SU-DHL-6 (cell line): ENCODE measurements at regions not wholly inside any gene's neighbourhood (a gene's known extent, or its start where the extent isn't known, plus 50 kb on each side); places are given as distances from the start of the nearest gene placed in this dataset.
"Not testable (repeated sequence)": the region's sequence is repeated elsewhere in the genome, so short reads cannot be mapped to it uniquely, and the experiment has no call there.

ENCODE experiments used
- H2AFZ ChIP-seq: fragments of 200-600 bp; sonication (generic); 2 replicates; pipeline ENCODE4 v1.6.1; 2014; ENCODE audit warnings: low read depth, mild to moderate bottlenecking, moderate library complexity, mixed read lengths, antibody characterized with exemption, low read length; ENCODE audit not compliant: severe bottlenecking
- H3F3A ChIP-seq: fragments of 200-600 bp; shearing (Covaris generic); 2 replicates; pipeline ENCODE4 v1.6.0; 2016; ENCODE audit warnings: antibody characterized with exemption, mild to moderate bottlenecking; ENCODE audit not compliant: insufficient read depth
- H3K27ac ChIP-seq: fragments of 200-600 bp; sonication (generic); 2 replicates; pipeline ENCODE4 v1.5.1; 2016; ENCODE audit warnings: low read depth, mild to moderate bottlenecking, low read length, moderate library complexity, mixed read lengths
- H3K27me3 ChIP-seq: fragments of 200-600 bp; sonication (generic), shearing (Covaris generic); 2 replicates; pipeline ENCODE4 v1.6.0; 2014; ENCODE audit warnings: mild to moderate bottlenecking, low read length
- H3K36me3 ChIP-seq: fragments of 200-600 bp; sonication (generic); 2 replicates; pipeline ENCODE4 v1.6.1; 2014; ENCODE audit warnings: mild to moderate bottlenecking, low read length, mixed read lengths
- H3K4me2 ChIP-seq: fragments of 300-600, 200-600 bp; shearing (Covaris generic), sonication (generic); 2 replicates; pipeline ENCODE4 v1.6.0; 2014; ENCODE audit warnings: low read length, low read depth, mild to moderate bottlenecking; ENCODE audit not compliant: poor library complexity, severe bottlenecking
- H3K4me3 ChIP-seq: fragments of 200-600 bp; sonication (generic); 2 replicates; pipeline ENCODE4 v1.5.1; 2014; ENCODE audit warnings: antibody characterized with exemption, low read length, mild to moderate bottlenecking, mixed read lengths; ENCODE audit not compliant: insufficient read depth, poor library complexity, severe bottlenecking
- H3K79me2 ChIP-seq: fragments of 200-600 bp; sonication (generic); 2 replicates; pipeline ENCODE4 v1.6.1; 2014; ENCODE audit warnings: mild to moderate bottlenecking, low read length, moderate library complexity; ENCODE audit not compliant: insufficient read depth
- H3K9ac ChIP-seq: fragments of 200-600 bp; sonication (generic); 2 replicates; pipeline ENCODE4 v1.7.0; 2014; ENCODE audit warnings: mild to moderate bottlenecking, low read length
- H3K9me2 ChIP-seq: fragments of 200-600 bp; sonication (generic); replicated peaks from 2 replicates; pipeline ENCODE4 v1.6.1; 2014; ENCODE audit warnings: low read length; ENCODE audit not compliant: insufficient read depth
- H3K9me3 ChIP-seq: fragments of 200-600 bp; sonication (generic); 2 replicates; pipeline ENCODE4 v1.6.1; 2014; ENCODE audit warnings: low read length, mixed read lengths; ENCODE audit not compliant: insufficient read depth
- H4K20me1 ChIP-seq: fragments of 200-600 bp; sonication (generic); 2 replicates; pipeline ENCODE4 v1.6.1; 2014; ENCODE audit warnings: low read depth, mild to moderate bottlenecking, antibody characterized with exemption, low read length, moderate library complexity, mixed read lengths
- EZH2phosphoT487 ChIP-seq: fragments of 200-600 bp; sonication (generic), shearing (Covaris generic); conservative IDR thresholded peaks from 2 replicates; pipeline ENCODE4 v1.6.1; 2018; ENCODE audit warnings: mild to moderate bottlenecking, antibody characterized with exemption, low read length, moderate library complexity, mixed read lengths
- TF ChIP-seq, protein P1 (sequence below): fragments of 200-600 bp; sonication (generic); IDR thresholded peaks from one replicate; pipeline ENCODE4 v1.5.1; 2017; ENCODE audit warnings: antibody characterized with exemption, mild to moderate bottlenecking, low read length, moderate library complexity; ENCODE audit not compliant: insufficient read depth, poor library complexity, severe bottlenecking

DNA sequence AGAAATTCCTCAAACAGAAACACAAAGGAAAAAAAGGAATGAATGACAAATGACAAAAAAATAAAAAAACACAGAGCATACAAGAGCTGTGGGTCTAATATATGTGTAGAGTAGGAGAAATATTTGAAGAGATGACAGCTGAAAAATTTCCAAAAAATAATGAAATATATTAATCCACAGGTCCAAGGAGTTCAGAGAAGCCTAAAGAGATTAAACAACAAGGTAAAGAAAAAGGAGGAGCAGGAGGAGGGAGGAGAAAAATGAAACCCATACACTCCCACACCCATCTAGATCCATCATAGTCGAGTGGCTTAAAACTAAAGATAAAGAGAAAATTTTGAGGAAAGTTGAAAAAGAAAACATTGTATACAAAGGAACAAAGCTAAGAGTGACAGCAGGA is 182.4 kb upstream of the MAP3K1 start:
- no peaks in the 10 kb centered on the region for H3F3A ChIP-seq
- H3K4me3 ChIP-seq, result no peak overlapping the region
- H4K20me1 ChIP-seq, result no peaks in the 10 kb centered on the region
- H3K9ac ChIP-seq, result no peak overlapping the region
- H3K4me2 ChIP-seq, result no peak overlapping the region
- no peaks in the 10 kb centered on the region for H3K79me2 ChIP-seq
- H3K9me2 ChIP-seq, result no peaks in the 10 kb centered on the region
- no peak for TF ChIP-seq EZH2phosphoT487
- TF ChIP-seq, protein P1, sequence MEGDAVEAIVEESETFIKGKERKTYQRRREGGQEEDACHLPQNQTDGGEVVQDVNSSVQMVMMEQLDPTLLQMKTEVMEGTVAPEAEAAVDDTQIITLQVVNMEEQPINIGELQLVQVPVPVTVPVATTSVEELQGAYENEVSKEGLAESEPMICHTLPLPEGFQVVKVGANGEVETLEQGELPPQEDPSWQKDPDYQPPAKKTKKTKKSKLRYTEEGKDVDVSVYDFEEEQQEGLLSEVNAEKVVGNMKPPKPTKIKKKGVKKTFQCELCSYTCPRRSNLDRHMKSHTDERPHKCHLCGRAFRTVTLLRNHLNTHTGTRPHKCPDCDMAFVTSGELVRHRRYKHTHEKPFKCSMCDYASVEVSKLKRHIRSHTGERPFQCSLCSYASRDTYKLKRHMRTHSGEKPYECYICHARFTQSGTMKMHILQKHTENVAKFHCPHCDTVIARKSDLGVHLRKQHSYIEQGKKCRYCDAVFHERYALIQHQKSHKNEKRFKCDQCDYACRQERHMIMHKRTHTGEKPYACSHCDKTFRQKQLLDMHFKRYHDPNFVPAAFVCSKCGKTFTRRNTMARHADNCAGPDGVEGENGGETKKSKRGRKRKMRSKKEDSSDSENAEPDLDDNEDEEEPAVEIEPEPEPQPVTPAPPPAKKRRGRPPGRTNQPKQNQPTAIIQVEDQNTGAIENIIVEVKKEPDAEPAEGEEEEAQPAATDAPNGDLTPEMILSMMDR, result no peak
- no peak overlapping the region for H3K27ac ChIP-seq
- H3K9me3 ChIP-seq, result no peaks in the 10 kb centered on the region
- H2AFZ ChIP-seq, result no peak overlapping the region
- H3K36me3 ChIP-seq, result no peaks in the 10 kb centered on the region
- no peaks in the 10 kb centered on the region for H3K27me3 ChIP-seq

DNA sequence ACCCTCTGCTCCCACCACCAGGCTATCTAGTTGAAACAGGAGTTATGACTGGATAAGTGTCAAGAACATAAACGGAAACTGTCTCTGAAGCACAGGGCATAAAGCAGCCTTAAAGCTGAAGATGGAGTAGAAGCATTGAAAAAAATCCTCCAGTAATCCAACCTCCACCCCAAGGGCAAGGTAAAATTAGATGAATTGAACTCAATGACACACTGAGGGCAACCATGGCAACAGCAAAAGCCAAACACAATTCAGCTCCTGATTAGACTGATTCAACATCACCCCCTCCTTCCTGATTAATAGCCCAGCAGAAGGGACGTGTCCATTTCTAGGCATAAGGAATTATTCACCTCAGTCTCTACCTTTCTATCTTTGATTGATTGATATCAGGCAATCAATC is 183.2 kb upstream of the MAP3K1 start:
- H3K27ac ChIP-seq, result no peak overlapping the region
- H3K79me2 ChIP-seq, result no peaks in the 10 kb centered on the region
- no peaks in the 10 kb centered on the region for H3K27me3 ChIP-seq
- H3K4me2 ChIP-seq, result no peak overlapping the region
- no peak overlapping the region for H3K9ac ChIP-seq
- no peaks in the 10 kb centered on the region for H3K36me3 ChIP-seq
- TF ChIP-seq, protein P1, result no peak
- no peak for TF ChIP-seq EZH2phosphoT487
- no peaks in the 10 kb centered on the region for H3F3A ChIP-seq
- H2AFZ ChIP-seq, result no peak overlapping the region
- H4K20me1 ChIP-seq, result no peaks in the 10 kb centered on the region
- H3K9me3 ChIP-seq, result no peaks in the 10 kb centered on the region
- H3K4me3 ChIP-seq, result no peak overlapping the region
- no peaks in the 10 kb centered on the region for H3K9me2 ChIP-seq

DNA sequence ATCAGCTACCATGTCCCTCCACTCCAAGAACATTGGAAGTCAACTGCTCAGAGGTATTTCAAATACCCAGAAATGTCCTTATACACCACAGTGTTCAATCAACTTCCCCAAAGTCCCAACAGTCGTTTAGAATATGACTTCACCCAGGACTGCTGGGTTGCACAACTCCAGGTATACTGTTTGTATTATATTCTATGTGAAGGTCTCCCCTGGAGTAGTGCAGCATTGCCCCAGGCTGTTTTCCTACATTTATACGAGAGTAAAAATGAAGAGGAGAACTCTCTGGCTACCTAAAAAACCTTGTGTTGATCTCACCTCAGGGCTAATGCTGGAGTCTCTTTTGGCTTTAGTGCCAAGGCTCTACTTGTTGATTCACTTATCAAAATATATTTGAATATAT is 183.6 kb upstream of the MAP3K1 start:
- H3K27me3 ChIP-seq, result no peaks in the 10 kb centered on the region
- H3K36me3 ChIP-seq, result no peaks in the 10 kb centered on the region
- no peak overlapping the region for H3K4me2 ChIP-seq
- TF ChIP-seq, protein P1, result no peak
- no peak for TF ChIP-seq EZH2phosphoT487
- no peak overlapping the region for H3K9ac ChIP-seq
- H3K9me2 ChIP-seq, result no peaks in the 10 kb centered on the region
- H2AFZ ChIP-seq, result no peak overlapping the region
- H3K79me2 ChIP-seq, result no peaks in the 10 kb centered on the region
- H3K27ac ChIP-seq, result no peak overlapping the region
- no peaks in the 10 kb centered on the region for H3K9me3 ChIP-seq
- H3K4me3 ChIP-seq, result no peak overlapping the region
- H4K20me1 ChIP-seq, result no peaks in the 10 kb centered on the region
- H3F3A ChIP-seq, result no peaks in the 10 kb centered on the region

DNA sequence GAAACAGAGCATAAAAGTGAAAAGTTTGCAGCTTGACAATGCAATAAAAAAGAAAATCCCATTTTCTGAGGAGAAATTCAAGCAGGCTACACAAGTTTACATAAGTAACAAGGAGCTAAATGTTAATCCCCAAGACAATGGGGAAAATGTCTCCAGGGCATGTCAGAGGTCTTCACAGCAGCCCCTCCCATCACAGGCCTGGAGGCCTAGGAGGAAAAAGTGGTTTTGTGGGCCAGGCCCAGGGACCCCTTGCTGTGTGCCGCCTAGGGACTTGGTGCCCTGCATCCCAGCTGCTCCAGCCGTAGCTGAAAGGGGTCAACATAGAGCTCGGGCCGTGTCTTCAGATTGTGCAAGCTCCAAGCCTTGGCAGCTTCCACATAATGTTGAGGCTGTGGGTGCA is 186.7 kb upstream of the MAP3K1 start:
- H3K9ac ChIP-seq, H3K4me2 ChIP-seq: not testable (repeated sequence)

More for the DNA sequence above, 186.7 kb upstream of the MAP3K1 start:
- not testable (repeated sequence) for H2AFZ ChIP-seq, H3K4me3 ChIP-seq, H4K20me1 ChIP-seq, H3K9me3 ChIP-seq, H3K27me3 ChIP-seq, H3K36me3 ChIP-seq, H3K79me2 ChIP-seq, H3K9me2 ChIP-seq, H3K27ac ChIP-seq, H3F3A ChIP-seq
